OCI-LY1 (cell line): ENCODE measurements at regions not wholly inside any gene's neighbourhood (a gene's known extent, or its start where the extent isn't known, plus 50 kb on each side); places are given as distances from the start of the nearest gene placed in this dataset.

ENCODE experiments used
- H2AFZ ChIP-seq: fragments of 200-600 bp; sonication (generic), shearing (Covaris generic); 2 replicates; pipeline ENCODE4 v1.6.0; 2014; ENCODE audit warnings: antibody characterized with exemption, mild to moderate bottlenecking, low read length
- H3F3A ChIP-seq: fragments of 200-600 bp; sonication (generic), shearing (Covaris generic); 2 replicates; pipeline ENCODE4 v1.6.0; 2014; ENCODE audit warnings: mild to moderate bottlenecking, antibody characterized with exemption, low read length, moderate library complexity; ENCODE audit not compliant: insufficient read depth
- H3K27ac ChIP-seq: fragments of 200-600 bp; sonication (generic); 2 replicates; pipeline ENCODE4 v1.5.1; 2014; ENCODE audit warnings: low read length, mixed run types, mild to moderate bottlenecking, low read depth; ENCODE audit not compliant: poor library complexity, severe bottlenecking
- H3K27me3 ChIP-seq: fragments of 200-600 bp; sonication (generic); 2 replicates; pipeline ENCODE4 v1.6.0; 2014; ENCODE audit warnings: antibody characterized with exemption, mild to moderate bottlenecking, low read length, moderate library complexity; ENCODE audit not compliant: insufficient read depth
- H3K36me3 ChIP-seq: fragments of 200-600 bp; sonication (generic); 2 replicates; pipeline ENCODE4 v1.6.1; 2014; ENCODE audit warnings: mild to moderate bottlenecking, antibody characterized with exemption, low read length, moderate library complexity, mixed read lengths; ENCODE audit not compliant: insufficient read depth
- H3K4me1 ChIP-seq: fragments of 200-600 bp; sonication (generic); 2 replicates; pipeline ENCODE4 v1.5.1; 2014; ENCODE audit warnings: mild to moderate bottlenecking, low read length, moderate library complexity; ENCODE audit not compliant: insufficient read depth, severe bottlenecking
- H3K4me2 ChIP-seq: fragments of 200-600 bp; sonication (generic), shearing (Covaris generic); 2 replicates; pipeline ENCODE4 v1.6.1; 2014; ENCODE audit warnings: low read length
- H3K4me3 ChIP-seq: fragments of 200-600 bp; sonication (generic); 2 replicates; pipeline ENCODE4 v1.5.1; 2014; ENCODE audit warnings: low read length, low read depth, mild to moderate bottlenecking, mixed read lengths; ENCODE audit not compliant: poor library complexity, severe bottlenecking
- H3K79me2 ChIP-seq: fragments of 200-600 bp; shearing (Covaris generic); 2 replicates; pipeline ENCODE4 v1.6.1; 2016; ENCODE audit warnings: mixed run types, low read length, mixed read lengths; ENCODE audit not compliant: insufficient read depth
- H3K9ac ChIP-seq: fragments of 200-600 bp; sonication (generic), shearing (Covaris generic); 2 replicates; pipeline ENCODE4 v1.6.1; 2014; ENCODE audit warnings: mild to moderate bottlenecking, low read length, mixed read lengths
- H3K9me2 ChIP-seq: fragments of 200-600 bp; sonication (generic), shearing (Covaris generic); 2 replicates; pipeline ENCODE4 v1.6.1; 2014; ENCODE audit warnings: low read depth, mild to moderate bottlenecking, low read length, mixed read lengths
- H3K9me3 ChIP-seq: fragments of 200-600 bp; shearing (Covaris generic); 2 replicates; pipeline ENCODE4 v1.6.1; 2014; ENCODE audit warnings: low read length, mixed read lengths
- H4K20me1 ChIP-seq: fragments of 200-600 bp; sonication (generic), shearing (Covaris generic); 2 replicates; pipeline ENCODE4 v1.6.0; 2016; ENCODE audit warnings: mild to moderate bottlenecking, low read length; ENCODE audit not compliant: insufficient read depth
- EZH2 ChIP-seq: fragments of 200-600 bp; sonication (generic), shearing (Covaris generic); IDR thresholded peaks from 2 replicates; pipeline ENCODE4 v1.8.0; 2017; ENCODE audit warnings: borderline replicate concordance, mixed run types, mild to moderate bottlenecking, antibody characterized with exemption, low read length, moderate library complexity, mixed read lengths
- TF ChIP-seq, protein P1 (sequence below): fragments of 200-600 bp; sonication (generic), shearing (Covaris generic); IDR thresholded peaks from 2 replicates; pipeline ENCODE4 v1.5.1; 2017; ENCODE audit warnings: mild to moderate bottlenecking, antibody characterized with exemption, low read length, moderate library complexity, mixed read lengths

- Histone ChIP-seq H3K36me3 (no peaks in the 10 kb centered on the region), H3K9me3 (no peaks in the 10 kb centered on the region), H3K9ac (no peak overlapping the region), H3K79me2 (no peaks in the 10 kb centered on the region), H3K27me3 (no peaks in the 10 kb centered on the region), H3F3A (no peaks in the 10 kb centered on the region), H3K4me2 (no peak overlapping the region), H4K20me1 (no peaks in the 10 kb centered on the region), H3K4me1 (no peaks in the 10 kb centered on the region), H3K27ac (no peak overlapping the region), H3K9me2 (no peaks in the 10 kb centered on the region), H2AFZ (no peak overlapping the region), H3K4me3 (no peak overlapping the region)
- TF ChIP-seq EZH2: no peak
- TF ChIP-seq, protein P1, sequence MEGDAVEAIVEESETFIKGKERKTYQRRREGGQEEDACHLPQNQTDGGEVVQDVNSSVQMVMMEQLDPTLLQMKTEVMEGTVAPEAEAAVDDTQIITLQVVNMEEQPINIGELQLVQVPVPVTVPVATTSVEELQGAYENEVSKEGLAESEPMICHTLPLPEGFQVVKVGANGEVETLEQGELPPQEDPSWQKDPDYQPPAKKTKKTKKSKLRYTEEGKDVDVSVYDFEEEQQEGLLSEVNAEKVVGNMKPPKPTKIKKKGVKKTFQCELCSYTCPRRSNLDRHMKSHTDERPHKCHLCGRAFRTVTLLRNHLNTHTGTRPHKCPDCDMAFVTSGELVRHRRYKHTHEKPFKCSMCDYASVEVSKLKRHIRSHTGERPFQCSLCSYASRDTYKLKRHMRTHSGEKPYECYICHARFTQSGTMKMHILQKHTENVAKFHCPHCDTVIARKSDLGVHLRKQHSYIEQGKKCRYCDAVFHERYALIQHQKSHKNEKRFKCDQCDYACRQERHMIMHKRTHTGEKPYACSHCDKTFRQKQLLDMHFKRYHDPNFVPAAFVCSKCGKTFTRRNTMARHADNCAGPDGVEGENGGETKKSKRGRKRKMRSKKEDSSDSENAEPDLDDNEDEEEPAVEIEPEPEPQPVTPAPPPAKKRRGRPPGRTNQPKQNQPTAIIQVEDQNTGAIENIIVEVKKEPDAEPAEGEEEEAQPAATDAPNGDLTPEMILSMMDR: no peak
These were observed 388.2 kb downstream of the FAM170A start for GRCh38 chr5:120017513-120017912.

- Histone ChIP-seq H3K9me2 (no peaks in the 10 kb centered on the region), H4K20me1 (no peaks in the 10 kb centered on the region), H3K4me1 (no peaks in the 10 kb centered on the region), H3K79me2 (no peaks in the 10 kb centered on the region), H3K4me3 (no peak overlapping the region), H3K9me3 (no peaks in the 10 kb centered on the region), H2AFZ (no peak overlapping the region), H3K36me3 (no peaks in the 10 kb centered on the region), H3K27ac (no peak overlapping the region), H3K9ac (no peak overlapping the region), H3K27me3 (no peaks in the 10 kb centered on the region), H3F3A (no peaks in the 10 kb centered on the region), H3K4me2 (no peak overlapping the region)
- TF ChIP-seq, protein P1: no peak
- no peak for TF ChIP-seq EZH2
These were observed 405.8 kb downstream of the FAM170A start for GRCh38 chr5:120035181-120035580.

DNA sequence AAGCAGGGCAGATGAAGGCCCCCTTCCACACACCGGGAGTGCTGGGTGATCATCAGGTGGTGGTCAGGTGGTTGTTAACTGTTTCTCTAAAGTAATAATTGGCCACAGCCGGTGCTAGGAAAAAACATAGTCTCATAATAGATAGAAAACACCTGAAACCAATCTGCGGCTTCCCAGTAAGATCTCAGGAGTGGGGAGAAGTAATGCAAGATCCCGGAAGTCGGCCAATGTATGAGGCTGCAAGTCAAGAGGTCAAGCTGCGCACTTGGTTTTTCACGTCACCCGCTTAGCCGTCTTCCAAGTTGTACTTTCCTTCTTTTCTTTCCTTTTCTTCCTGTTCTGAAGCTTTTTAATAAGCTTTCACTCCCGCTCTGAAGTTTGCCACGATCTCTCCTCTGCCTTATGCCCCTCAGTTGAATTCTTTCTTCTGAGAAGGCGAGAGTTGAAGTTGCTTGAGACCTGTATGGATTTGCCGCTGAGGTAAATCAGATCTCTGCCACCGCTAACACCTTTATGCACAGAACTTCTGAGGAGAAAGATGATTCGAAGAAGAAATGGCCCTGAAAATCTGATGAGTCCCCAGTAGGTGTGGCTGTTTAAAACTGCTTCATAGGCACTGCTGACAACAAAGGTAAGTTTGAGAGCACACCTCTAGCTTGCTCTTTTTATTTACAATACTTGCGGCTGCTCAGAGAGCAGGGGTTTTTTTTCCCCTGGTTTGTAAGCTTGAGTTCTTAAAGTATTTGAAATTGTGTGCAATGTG lies 406.6 kb downstream of the FAM170A start:
- Histone ChIP-seq H3K4me3 (no peak overlapping the region), H3K4me1 (no peaks in the 10 kb centered on the region), H2AFZ (no peak overlapping the region), H3K9me2 (no peaks in the 10 kb centered on the region), H3K79me2 (no peaks in the 10 kb centered on the region), H3K4me2 (no peak overlapping the region), H3K36me3 (no peaks in the 10 kb centered on the region), H3F3A (no peaks in the 10 kb centered on the region), H3K27ac (no peak overlapping the region), H4K20me1 (no peaks in the 10 kb centered on the region), H3K9ac (no peak overlapping the region), H3K9me3 (no peaks in the 10 kb centered on the region), H3K27me3 (no peaks in the 10 kb centered on the region)
- TF ChIP-seq, protein P1: no peak
- TF ChIP-seq EZH2: no peak
